22Rv1 (cell line): ENCODE measurements at regions not wholly inside any gene's neighbourhood (a gene's known extent, or its start where the extent isn't known, plus 50 kb on each side); places are given as distances from the start of the nearest gene placed in this dataset.

Source experiments
- H3K27ac ChIP-seq: fragments of 450-650 bp; 2 replicates; pipeline ENCODE4 v1.5.1; 2017
- ZFX ChIP-seq: fragments of 450-650 bp; IDR thresholded peaks from 2 replicates; pipeline ENCODE4 v1.6.1; 2017; ENCODE audit warnings: antibody characterized with exemption, borderline replicate concordance
- TF ChIP-seq, protein P1 (sequence below): fragments of 450-650 bp; IDR thresholded peaks from 2 replicates; pipeline ENCODE4 v1.5.1; 2017; ENCODE audit warnings: mild to moderate bottlenecking

DNA sequence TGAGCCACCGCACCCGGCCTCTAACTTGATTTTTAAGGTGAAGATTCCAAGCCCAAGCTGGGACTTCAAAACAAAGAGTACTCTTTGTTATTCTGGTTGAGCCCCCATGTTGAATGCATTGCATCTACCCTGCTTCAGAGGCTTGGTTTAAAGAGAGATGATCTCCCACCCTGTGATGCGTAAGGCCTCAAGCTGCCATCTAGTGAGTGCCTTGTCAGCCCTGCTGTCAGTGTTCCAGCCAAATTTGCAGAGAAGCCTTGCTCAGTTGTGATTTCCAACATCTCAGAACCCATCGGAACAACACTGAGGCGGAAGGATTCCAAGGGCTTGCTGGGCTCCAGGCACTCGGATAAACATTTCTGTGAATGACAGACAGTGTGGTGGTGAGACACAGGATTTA lies 210.7 kb upstream of the RGMA start:
- H3K27ac ChIP-seq = no peak overlapping the region
- TF ChIP-seq, protein P1, sequence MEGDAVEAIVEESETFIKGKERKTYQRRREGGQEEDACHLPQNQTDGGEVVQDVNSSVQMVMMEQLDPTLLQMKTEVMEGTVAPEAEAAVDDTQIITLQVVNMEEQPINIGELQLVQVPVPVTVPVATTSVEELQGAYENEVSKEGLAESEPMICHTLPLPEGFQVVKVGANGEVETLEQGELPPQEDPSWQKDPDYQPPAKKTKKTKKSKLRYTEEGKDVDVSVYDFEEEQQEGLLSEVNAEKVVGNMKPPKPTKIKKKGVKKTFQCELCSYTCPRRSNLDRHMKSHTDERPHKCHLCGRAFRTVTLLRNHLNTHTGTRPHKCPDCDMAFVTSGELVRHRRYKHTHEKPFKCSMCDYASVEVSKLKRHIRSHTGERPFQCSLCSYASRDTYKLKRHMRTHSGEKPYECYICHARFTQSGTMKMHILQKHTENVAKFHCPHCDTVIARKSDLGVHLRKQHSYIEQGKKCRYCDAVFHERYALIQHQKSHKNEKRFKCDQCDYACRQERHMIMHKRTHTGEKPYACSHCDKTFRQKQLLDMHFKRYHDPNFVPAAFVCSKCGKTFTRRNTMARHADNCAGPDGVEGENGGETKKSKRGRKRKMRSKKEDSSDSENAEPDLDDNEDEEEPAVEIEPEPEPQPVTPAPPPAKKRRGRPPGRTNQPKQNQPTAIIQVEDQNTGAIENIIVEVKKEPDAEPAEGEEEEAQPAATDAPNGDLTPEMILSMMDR = no peak
- no peak for TF ChIP-seq ZFX

DNA sequence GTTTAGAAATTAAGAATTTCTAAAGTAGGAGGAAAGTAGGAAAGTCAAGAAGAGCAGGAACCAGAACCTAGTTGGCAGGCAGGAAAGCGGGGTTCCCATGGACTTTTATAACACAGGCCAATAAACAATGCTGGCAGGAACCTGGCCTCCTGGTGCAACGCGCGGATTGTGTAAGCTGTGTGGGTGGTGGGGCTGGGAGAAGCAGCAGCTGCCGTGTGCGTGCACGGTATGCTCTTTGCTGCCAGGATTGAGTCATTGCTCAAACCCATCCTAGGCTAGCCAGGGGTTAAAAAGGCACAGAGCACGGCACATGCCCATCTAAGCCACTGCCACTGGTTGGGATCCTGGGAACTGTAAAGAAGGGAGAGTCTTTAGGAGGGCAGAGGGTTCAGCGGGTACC lies 209.9 kb upstream of the RGMA start:
- TF ChIP-seq ZFX = no peak
- TF ChIP-seq, protein P1 = no peak

DNA sequence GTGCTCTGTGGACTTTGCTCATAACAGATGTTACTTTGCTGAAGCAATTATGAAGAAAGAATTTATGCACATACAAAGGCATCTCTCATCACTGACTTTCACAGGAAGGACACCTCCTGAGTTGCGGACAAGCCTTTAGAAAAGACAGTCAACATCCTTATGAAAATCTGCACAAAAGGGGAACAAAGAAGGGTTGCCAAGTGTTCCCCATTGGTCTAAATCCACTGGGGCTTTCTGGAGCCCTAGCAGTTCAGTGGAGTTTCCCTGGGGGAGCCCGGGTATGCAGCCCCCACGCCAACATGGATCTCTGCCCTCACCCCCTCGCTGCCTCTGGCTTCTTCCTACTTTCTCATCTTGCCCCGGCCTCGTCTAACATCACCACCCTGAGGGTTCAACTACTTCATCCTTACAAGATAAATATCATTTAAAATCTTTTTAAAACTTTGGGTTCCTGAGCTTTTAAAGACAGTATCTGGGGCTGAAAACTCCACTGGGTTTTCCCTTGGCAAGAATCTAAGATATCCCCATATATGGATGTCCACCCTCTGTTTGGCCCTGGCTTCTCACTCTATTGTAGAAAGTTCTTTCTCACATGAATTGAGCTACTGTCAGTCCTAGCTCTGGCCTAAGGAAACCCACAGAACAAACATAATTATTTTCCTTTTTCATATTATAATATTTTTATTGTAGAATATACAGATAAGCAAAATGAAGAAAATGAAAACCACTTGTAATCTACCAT lies 207.9 kb upstream of the RGMA start:
- no peak overlapping the region for H3K27ac ChIP-seq
- TF ChIP-seq ZFX = no peak
- TF ChIP-seq, protein P1 = no peak

More for the DNA sequence above, 209.9 kb upstream of the RGMA start:
- H3K27ac ChIP-seq = no peak overlapping the region

DNA sequence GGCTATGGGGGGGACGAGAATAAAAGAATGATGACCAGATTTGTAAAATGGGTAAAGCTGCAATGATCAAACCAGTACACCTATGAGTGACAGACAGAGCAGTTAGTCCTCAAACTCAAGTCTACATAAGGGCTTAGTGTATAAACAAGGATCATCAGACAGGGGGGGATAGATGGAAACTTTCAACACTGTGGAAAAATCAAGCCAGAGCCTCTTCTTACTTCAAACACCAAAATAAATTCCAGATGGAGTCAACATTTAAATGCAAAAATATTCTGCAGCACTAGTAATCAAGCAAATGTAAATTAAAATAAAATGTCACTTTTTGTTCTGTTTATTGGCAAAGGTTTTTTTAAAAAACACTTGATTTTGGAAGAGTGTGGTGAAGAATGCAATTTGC lies 205.9 kb upstream of the RGMA start:
- H3K27ac ChIP-seq = no peak overlapping the region
- TF ChIP-seq, protein P1 = no peak
- no peak for TF ChIP-seq ZFX

DNA sequence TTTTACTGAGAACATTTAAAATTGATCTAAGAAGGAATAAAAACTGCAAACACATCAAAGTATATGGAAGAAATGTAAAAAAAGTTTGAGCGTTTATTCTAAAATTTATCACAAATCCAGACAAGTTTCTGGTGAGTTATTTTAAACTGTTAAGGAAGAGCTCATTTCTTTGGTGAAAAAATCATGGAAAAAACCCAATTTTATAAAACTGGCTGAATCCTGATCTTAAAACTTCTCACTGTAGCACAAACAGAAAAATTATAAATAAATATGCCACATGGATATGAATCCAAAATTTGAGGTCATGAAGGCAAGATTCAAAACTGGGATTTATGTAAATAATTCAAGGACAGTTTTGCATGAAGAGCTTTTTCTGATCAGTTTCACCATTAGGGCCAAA lies 205.1 kb upstream of the RGMA start:
- no peak overlapping the region for H3K27ac ChIP-seq

DNA sequence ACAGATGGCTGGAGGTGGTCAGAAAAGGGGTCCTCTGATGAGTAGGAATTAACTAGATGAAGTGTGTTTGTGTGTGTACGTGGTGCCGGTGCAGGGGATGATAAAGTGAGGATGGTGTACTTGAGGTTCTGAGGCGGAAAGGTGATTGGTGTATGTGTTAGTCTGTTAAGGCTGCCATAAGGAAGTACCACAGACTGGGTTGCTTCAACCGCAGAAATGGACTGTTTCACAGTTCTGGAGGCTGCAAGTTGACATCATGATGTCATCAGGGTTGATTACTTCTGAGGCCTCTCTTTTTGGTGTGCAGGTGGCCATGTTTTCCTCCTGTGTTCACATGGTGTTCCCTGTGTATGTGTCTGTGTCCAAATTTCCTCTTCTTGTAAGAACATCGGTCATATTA lies 202.4 kb upstream of the RGMA start:
- TF ChIP-seq ZFX = no peak
- TF ChIP-seq, protein P1 = no peak
- no peak overlapping the region for H3K27ac ChIP-seq

More for the DNA sequence above, 205.1 kb upstream of the RGMA start:
- TF ChIP-seq ZFX = no peak
- TF ChIP-seq, protein P1 = no peak

DNA sequence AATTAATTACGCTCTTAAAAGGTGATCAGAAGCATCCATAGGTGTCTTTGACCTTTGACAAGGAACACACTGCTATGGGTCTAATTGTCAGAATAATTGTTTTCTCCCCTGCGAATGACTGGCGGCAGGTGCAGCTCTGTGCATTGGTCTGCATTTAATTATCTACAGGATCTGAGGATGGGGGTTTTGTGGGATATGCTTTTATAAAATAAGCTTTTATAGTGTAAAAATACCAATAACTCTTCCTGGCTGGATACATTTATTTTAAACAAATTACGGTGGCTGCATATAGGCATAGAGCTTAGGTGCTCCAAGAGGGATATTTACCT lies 201.6 kb upstream of the RGMA start:
- H3K27ac ChIP-seq = no peak overlapping the region
- TF ChIP-seq, protein P1 = no peak
- no peak for TF ChIP-seq ZFX
